ENCODE measurements at regions not wholly inside any gene's neighbourhood (a gene's known extent, or its start where the extent isn't known, plus 50 kb on each side); places are given as distances from the start of the nearest gene placed in this dataset.

GRCh38 chr5:26193626-26194025 is 844.8 kb downstream of the CDH9 start:
- Histone ChIP-seq H3K4me1 (ENCODE audit: insufficient read depth, low read length) (no peaks in the 10 kb centered on the region), H2BK15ac (ENCODE audit: low read depth, low read length) (no peak overlapping the region), H2BK5ac (ENCODE audit: insufficient read length, low read length) (no peak overlapping the region), H4K91ac (ENCODE audit: insufficient read length, low read depth, low read length) (no peak overlapping the region), H3K79me2 (ENCODE audit: insufficient read depth, low read length) (no peaks in the 10 kb centered on the region), H3T11ph (ENCODE audit: low read length) (no peak overlapping the region), H3K79me1 (ENCODE audit: insufficient read depth, low read depth, low read length, poor library complexity, severe bottlenecking) (no peaks in the 10 kb centered on the region), H2BK120ac (ENCODE audit: low read depth, low read length, poor library complexity, severe bottlenecking) (no peak overlapping the region), H4K5ac (ENCODE audit: insufficient read length, low read depth, low read length) (no peak overlapping the region), H3K4me2 (ENCODE audit: insufficient read depth, insufficient read length, low read length) (no peak overlapping the region), H2AK5ac (ENCODE audit: insufficient read length, low read length) (no peak overlapping the region), H3K14ac (ENCODE audit: insufficient read depth, low read length) (no peak overlapping the region), H3K27ac (ENCODE audit: insufficient read length, low read depth, low read length) (no peak overlapping the region), H3K27me3 (ENCODE audit: insufficient read depth, low read length) (no peaks in the 10 kb centered on the region), H4K8ac (replicated peaks; ENCODE audit: insufficient read length, low read depth, low read length) (no peak overlapping the region), H2AFZ (ENCODE audit: low read length) (no peak overlapping the region), H3K18ac (ENCODE audit: insufficient read length, low read depth, low read length) (no peak overlapping the region), H3K23me2 (ENCODE audit: insufficient read length, low read depth, low read length, poor library complexity, severe bottlenecking) (no peaks in the 10 kb centered on the region), H3K23ac (ENCODE audit: insufficient read length, low read depth, low read length) (no peak overlapping the region), H2BK12ac (ENCODE audit: insufficient read length, low read depth, low read length) (no peak overlapping the region), H3K9ac (ENCODE audit: extremely low read depth, insufficient read length, low read length) (no peak overlapping the region), H3K56ac (ENCODE audit: insufficient read length, low read depth, low read length) (no peak overlapping the region), H3K4ac (ENCODE audit: low read depth, low read length) (no peak overlapping the region), H3K9me3 (ENCODE audit: control insufficient read depth, low read depth, low read length) (no peaks in the 10 kb centered on the region), H2BK20ac (ENCODE audit: low read depth, low read length, poor library complexity, severe bottlenecking) (no peak overlapping the region), H4K20me1 (ENCODE audit: control insufficient read depth, insufficient read depth, insufficient read length) (no peaks in the 10 kb centered on the region)
- no CpG with 5 or more reads among the region's 5 CpGs for WGBS (ENCODE audit: extremely low coverage, insufficient read length, low lambda C conversion rate)
- H3K27ac Mint-ChIP-seq = no peak overlapping the region
- no peaks in the 10 kb centered on the region; the same call in 1 of the 2 replicates for H3K27me3 Mint-ChIP-seq (ENCODE audit: low read depth)
- no peak overlapping the region for H3K4me3 Mint-ChIP-seq
- no peaks in the 10 kb centered on the region for H3K36me3 Mint-ChIP-seq (ENCODE audit: insufficient read depth in 1 of 3, low read depth in 3 of 3)
- no peaks in the 10 kb centered on the region for H3K4me1 Mint-ChIP-seq
- DNase-seq = no peak
- H3K9me3 Mint-ChIP-seq = no peaks in the 10 kb centered on the region
- TF ChIP-seq, protein P1, sequence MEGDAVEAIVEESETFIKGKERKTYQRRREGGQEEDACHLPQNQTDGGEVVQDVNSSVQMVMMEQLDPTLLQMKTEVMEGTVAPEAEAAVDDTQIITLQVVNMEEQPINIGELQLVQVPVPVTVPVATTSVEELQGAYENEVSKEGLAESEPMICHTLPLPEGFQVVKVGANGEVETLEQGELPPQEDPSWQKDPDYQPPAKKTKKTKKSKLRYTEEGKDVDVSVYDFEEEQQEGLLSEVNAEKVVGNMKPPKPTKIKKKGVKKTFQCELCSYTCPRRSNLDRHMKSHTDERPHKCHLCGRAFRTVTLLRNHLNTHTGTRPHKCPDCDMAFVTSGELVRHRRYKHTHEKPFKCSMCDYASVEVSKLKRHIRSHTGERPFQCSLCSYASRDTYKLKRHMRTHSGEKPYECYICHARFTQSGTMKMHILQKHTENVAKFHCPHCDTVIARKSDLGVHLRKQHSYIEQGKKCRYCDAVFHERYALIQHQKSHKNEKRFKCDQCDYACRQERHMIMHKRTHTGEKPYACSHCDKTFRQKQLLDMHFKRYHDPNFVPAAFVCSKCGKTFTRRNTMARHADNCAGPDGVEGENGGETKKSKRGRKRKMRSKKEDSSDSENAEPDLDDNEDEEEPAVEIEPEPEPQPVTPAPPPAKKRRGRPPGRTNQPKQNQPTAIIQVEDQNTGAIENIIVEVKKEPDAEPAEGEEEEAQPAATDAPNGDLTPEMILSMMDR (conservative IDR thresholded peaks at IDR 0.05) = no peak
